ENCODE measurements at regions not wholly inside any gene's neighbourhood (a gene's known extent, or its start where the extent isn't known, plus 50 kb on each side); places are given as distances from the start of the nearest gene placed in this dataset.

DNA sequence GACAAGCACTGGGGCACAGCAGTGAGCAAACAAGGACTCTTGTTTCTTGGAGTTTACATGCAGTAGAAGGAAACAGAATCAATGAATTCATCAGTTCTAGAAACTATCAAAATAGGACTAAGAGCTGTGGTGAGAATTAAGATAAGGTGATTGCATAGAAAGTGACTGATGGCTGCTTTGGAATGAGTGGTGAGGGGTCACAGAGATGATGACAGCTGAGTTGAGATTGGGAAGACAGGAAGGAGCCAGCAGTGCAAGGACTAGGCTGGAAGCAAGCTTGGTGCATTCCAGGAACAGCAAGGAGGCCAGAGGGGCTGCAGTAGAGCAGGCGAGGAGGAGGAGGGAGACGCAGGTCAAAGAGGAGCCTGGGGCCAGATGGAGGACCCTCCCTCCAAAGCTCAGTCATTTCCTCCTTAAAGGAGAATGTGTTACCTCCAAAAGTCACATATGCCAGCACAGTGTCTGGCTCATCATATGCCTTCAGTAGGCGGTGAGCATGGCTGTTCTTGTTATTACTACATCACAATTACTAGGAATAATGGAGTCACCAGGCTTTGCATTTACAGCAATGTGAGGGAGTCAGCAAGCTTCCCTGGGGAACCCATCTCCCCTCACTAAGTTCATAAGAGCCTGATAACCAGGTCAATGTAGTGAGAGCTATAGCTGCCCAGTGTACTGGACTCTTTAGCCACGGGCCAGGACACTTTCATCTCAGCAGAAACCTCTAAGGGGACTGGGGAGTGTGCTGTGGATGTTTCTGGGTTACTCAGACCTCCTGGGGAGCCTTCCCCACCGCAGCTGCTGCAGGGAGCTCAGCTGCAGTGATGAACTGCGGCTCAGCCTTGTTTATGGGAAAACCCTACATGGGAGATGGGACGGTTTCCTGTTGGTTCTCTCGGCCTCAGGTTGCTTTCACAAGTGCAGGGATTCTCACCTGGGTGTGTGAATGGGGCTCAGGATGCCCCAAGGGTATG is 157.2 kb downstream of the SEC14L1 start:
- TF ChIP-seq, protein P1, sequence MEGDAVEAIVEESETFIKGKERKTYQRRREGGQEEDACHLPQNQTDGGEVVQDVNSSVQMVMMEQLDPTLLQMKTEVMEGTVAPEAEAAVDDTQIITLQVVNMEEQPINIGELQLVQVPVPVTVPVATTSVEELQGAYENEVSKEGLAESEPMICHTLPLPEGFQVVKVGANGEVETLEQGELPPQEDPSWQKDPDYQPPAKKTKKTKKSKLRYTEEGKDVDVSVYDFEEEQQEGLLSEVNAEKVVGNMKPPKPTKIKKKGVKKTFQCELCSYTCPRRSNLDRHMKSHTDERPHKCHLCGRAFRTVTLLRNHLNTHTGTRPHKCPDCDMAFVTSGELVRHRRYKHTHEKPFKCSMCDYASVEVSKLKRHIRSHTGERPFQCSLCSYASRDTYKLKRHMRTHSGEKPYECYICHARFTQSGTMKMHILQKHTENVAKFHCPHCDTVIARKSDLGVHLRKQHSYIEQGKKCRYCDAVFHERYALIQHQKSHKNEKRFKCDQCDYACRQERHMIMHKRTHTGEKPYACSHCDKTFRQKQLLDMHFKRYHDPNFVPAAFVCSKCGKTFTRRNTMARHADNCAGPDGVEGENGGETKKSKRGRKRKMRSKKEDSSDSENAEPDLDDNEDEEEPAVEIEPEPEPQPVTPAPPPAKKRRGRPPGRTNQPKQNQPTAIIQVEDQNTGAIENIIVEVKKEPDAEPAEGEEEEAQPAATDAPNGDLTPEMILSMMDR (IDR thresholded peaks at IDR 0.05), result no peak
- no peak for TF ChIP-seq POLR2AphosphoS5 (IDR thresholded peaks at IDR 0.05)
- no peak for TF ChIP-seq POLR2A (IDR thresholded peaks at IDR 0.05)

Data from stomach (tissue), 4 donors.